GM12801 (cell line): ENCODE measurements at regions not wholly inside any gene's neighbourhood (a gene's known extent, or its start where the extent isn't known, plus 50 kb on each side); places are given as distances from the start of the nearest gene placed in this dataset.

Experiments
- CTCF ChIP-seq: IDR thresholded peaks from one replicate; pipeline ENCODE4 v1.5.1; 2011; ENCODE audit warnings: control low read depth; ENCODE audit not compliant: insufficient read length; ENCODE audit errors: extremely low read depth

GRCh38 chr11:38060920-38061319 is 1462.9 kb upstream of the RAG2 start:
- no peak for TF ChIP-seq CTCF

DNA sequence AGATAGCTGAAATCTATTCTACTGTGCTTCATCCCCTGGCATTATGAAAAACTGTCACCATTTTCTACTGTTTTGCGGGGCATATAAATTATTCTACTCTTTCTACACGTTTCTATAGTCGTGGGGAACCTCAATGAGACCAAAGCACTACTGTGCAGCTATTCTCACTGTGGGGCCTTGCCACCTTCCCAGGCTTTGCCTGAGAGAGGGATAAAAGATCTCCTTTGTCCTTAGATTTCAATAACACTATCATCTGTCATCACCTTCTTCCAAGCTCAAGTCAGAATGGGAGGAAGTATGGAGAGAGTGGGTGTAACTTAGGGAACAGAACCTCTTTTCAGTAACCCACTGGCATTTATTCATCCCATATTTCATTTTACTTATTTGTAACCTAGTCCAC is 1462.1 kb upstream of the RAG2 start:
- no peak for TF ChIP-seq CTCF

DNA sequence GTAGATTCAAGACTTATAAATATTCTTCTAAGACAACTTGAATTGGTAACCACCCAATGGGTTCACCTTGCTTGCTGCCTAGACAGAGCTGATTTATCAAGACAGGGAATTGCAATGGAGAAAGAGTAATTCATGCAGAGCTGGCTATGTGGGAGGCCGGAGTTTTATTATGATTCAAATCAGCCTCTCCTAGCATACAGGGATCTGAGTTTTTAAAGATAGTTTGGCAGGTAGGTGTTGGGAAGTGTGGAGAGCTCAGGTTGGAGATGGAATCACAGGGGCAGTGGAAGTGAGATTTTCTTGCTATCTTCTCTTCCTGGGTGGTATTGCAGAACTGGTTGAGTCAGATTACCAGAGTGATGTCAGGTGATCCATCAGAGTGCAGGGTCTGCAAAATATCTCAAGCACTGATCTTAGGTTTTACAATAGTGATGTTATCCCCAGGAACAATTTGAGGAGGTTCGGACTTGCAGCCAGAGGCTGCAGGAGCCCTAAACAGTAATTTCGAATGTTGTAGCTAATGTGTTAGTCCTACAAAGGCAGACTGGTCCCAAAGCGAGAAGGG is 1448.6 kb upstream of the RAG2 start:
- no peak for TF ChIP-seq CTCF

GRCh38 chr11:38043060-38043459 is 1445.0 kb upstream of the RAG2 start:
- no peak for TF ChIP-seq CTCF

GRCh38 chr11:38038777-38039176 is 1440.7 kb upstream of the RAG2 start:
- no peak for TF ChIP-seq CTCF

GRCh38 chr11:38019072-38019775 is 1421.2 kb upstream of the RAG2 start:
- TF ChIP-seq CTCF = no peak

DNA sequence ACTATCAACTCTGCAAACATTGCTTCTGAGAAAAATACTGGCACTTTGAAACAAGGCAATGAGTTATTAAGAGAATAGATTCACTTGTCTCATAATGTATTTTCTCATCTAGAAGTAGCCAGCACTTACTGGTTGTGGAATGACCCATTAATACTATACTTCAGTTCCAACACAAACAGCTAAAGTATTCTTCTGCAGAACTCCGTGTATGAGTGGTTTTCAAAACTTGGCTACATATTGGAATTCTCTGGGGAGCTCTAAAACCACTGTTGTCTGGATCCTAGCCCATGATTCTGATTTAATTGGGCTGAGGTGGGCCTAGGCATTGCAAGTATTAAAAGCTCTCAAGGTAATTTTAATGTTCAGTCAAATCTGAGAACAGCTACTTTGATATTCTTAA is 1416.4 kb upstream of the RAG2 start:
- TF ChIP-seq CTCF = no peak
